Loucy (cell line): ENCODE measurements at regions not wholly inside any gene's neighbourhood (a gene's known extent, or its start where the extent isn't known, plus 50 kb on each side); places are given as distances from the start of the nearest gene placed in this dataset.

Source experiments
- H2AFZ ChIP-seq: fragments of 200-600 bp; sonication (generic); 2 replicates; pipeline ENCODE4 v1.6.0; 2016; ENCODE audit warnings: antibody characterized with exemption, mild to moderate bottlenecking, low read length, moderate library complexity
- H3F3A ChIP-seq: fragments of 200-600 bp; 2 replicates; pipeline ENCODE4 v1.6.0; 2016; ENCODE audit warnings: antibody characterized with exemption, low read depth, mild to moderate bottlenecking
- H3K27me3 ChIP-seq: fragments of 200-600 bp; sonication (generic); 2 replicates; pipeline ENCODE4 v1.6.1; 2014; ENCODE audit warnings: low read length, mild to moderate bottlenecking; ENCODE audit not compliant: insufficient read depth, poor library complexity, severe bottlenecking
- H3K36me3 ChIP-seq: fragments of 200-600 bp; sonication (generic); 2 replicates; pipeline ENCODE4 v1.6.1; 2016; ENCODE audit warnings: low read length; ENCODE audit not compliant: insufficient read depth
- H3K4me1 ChIP-seq: fragments of 200-600 bp; sonication (generic); 2 replicates; pipeline ENCODE4 v1.5.1; 2014; ENCODE audit warnings: low read length, mild to moderate bottlenecking; ENCODE audit not compliant: insufficient read depth, poor library complexity, severe bottlenecking
- H3K4me2 ChIP-seq: fragments of 200-600 bp; sonication (generic); 2 replicates; pipeline ENCODE4 v1.6.0; 2014; ENCODE audit warnings: antibody characterized with exemption, low read length, low read depth, mild to moderate bottlenecking; ENCODE audit not compliant: poor library complexity, severe bottlenecking
- H3K4me3 ChIP-seq: fragments of 200-600 bp; sonication (generic); 2 replicates; pipeline ENCODE4 v1.5.1; 2014; ENCODE audit warnings: low read length, mild to moderate bottlenecking, mixed read lengths; ENCODE audit not compliant: poor library complexity, severe bottlenecking
- H3K79me2 ChIP-seq: fragments of 200-600 bp; sonication (generic); 2 replicates; pipeline ENCODE4 v1.6.1; 2014; ENCODE audit warnings: low read length; ENCODE audit not compliant: insufficient read depth
- H3K9ac ChIP-seq: fragments of 200-600 bp; sonication (generic); 2 replicates; pipeline ENCODE4 v1.6.0; 2014; ENCODE audit warnings: mild to moderate bottlenecking, low read depth, low read length, moderate library complexity; ENCODE audit not compliant: poor library complexity, severe bottlenecking
- H3K9me2 ChIP-seq: fragments of 200-600 bp; sonication (generic); replicated peaks from 2 replicates; pipeline ENCODE4 v1.6.1; 2016; ENCODE audit warnings: low read depth, low read length, mixed read lengths
- H3K9me3 ChIP-seq: fragments of 200-600 bp; sonication (generic); 2 replicates; pipeline ENCODE4 v1.6.1; 2014; ENCODE audit warnings: mild to moderate bottlenecking, antibody characterized with exemption, low read length, low read depth; ENCODE audit not compliant: insufficient read depth
- H4K20me1 ChIP-seq: fragments of 200-600 bp; sonication (generic); 2 replicates; pipeline ENCODE4 v1.6.0; 2014; ENCODE audit warnings: antibody characterized with exemption, low read length, mild to moderate bottlenecking; ENCODE audit not compliant: insufficient read depth, poor library complexity, severe bottlenecking
- CTCF ChIP-seq: fragments of 200-600 bp; sonication (generic); conservative IDR thresholded peaks from 2 replicates; pipeline ENCODE4 v1.5.1; 2014; ENCODE audit warnings: mild to moderate bottlenecking, antibody characterized with exemption, low read length
- EZH2phosphoT487 ChIP-seq: fragments of 200-600 bp; IDR thresholded peaks from 2 replicates; pipeline ENCODE4 v1.6.1; 2018; ENCODE audit warnings: antibody characterized with exemption, mild to moderate bottlenecking, moderate library complexity, borderline replicate concordance

GRCh38 chr1:172761581-172762486 lies 102.9 kb downstream of the FASLG start:
- no peak overlapping the region for H2AFZ ChIP-seq
- H4K20me1 ChIP-seq: no peaks in the 10 kb centered on the region
- H3K9me3 ChIP-seq: no peaks in the 10 kb centered on the region
- H3K9ac ChIP-seq: no peak overlapping the region
- TF ChIP-seq EZH2phosphoT487 (no peak), CTCF (no peak)
- no peaks in the 10 kb centered on the region for H3K79me2 ChIP-seq
- H3K4me2 ChIP-seq: no peak overlapping the region
- H3K27me3 ChIP-seq: no peaks in the 10 kb centered on the region
- no peaks in the 10 kb centered on the region for H3K9me2 ChIP-seq
- H3F3A ChIP-seq: no peaks in the 10 kb centered on the region
- no peaks in the 10 kb centered on the region for H3K4me1 ChIP-seq
- no peaks in the 10 kb centered on the region for H3K36me3 ChIP-seq
- H3K4me3 ChIP-seq: no peak overlapping the region

GRCh38 chr1:172763057-172763456 lies 104.2 kb downstream of the FASLG start:
- TF ChIP-seq CTCF: no peak
- no peak for TF ChIP-seq EZH2phosphoT487
- no peak overlapping the region for H3K4me3 ChIP-seq
- no peak overlapping the region for H2AFZ ChIP-seq
- no peak overlapping the region for H3K4me2 ChIP-seq
- H3K9ac ChIP-seq: no peak overlapping the region
- no peaks in the 10 kb centered on the region for H3K79me2 ChIP-seq
- H3K9me2 ChIP-seq: no peaks in the 10 kb centered on the region
- H3K27me3 ChIP-seq: no peaks in the 10 kb centered on the region
- H4K20me1 ChIP-seq: no peaks in the 10 kb centered on the region
- H3K9me3 ChIP-seq: no peaks in the 10 kb centered on the region
- H3K4me1 ChIP-seq: no peaks in the 10 kb centered on the region
- no peaks in the 10 kb centered on the region for H3F3A ChIP-seq
- H3K36me3 ChIP-seq: no peaks in the 10 kb centered on the region

GRCh38 chr1:172764378-172764777 lies 105.5 kb downstream of the FASLG start:
- H3K4me1 ChIP-seq: no peaks in the 10 kb centered on the region
- no peak for TF ChIP-seq CTCF
- TF ChIP-seq EZH2phosphoT487: no peak

More at GRCh38 chr1:172764378-172764777, 105.5 kb downstream of the FASLG start:
- Histone ChIP-seq H4K20me1 (no peaks in the 10 kb centered on the region), H3K9me2 (no peaks in the 10 kb centered on the region), H2AFZ (no peak overlapping the region), H3K4me3 (no peak overlapping the region), H3K79me2 (no peaks in the 10 kb centered on the region), H3K9me3 (no peaks in the 10 kb centered on the region), H3K9ac (no peak overlapping the region), H3F3A (no peaks in the 10 kb centered on the region), H3K27me3 (no peaks in the 10 kb centered on the region), H3K4me2 (no peak overlapping the region), H3K36me3 (no peaks in the 10 kb centered on the region)
